AG09309 (cell line): ENCODE measurements at regions not wholly inside any gene's neighbourhood (a gene's known extent, or its start where the extent isn't known, plus 50 kb on each side); places are given as distances from the start of the nearest gene placed in this dataset.
"Not testable (repeated sequence)": the region's sequence is repeated elsewhere in the genome, so short reads cannot be mapped to it uniquely, and the experiment has no call there.

ENCODE experiments used
- DNase-seq: peaks from one replicate; pipeline ENCODE4 v3.0.0-alpha.2; 2010; ENCODE audit warnings: low read depth
- H3K4me3 ChIP-seq: 2 replicates; pipeline ENCODE4 v1.5.1; 2011; ENCODE audit warnings: mild to moderate bottlenecking, low read depth, low read length, moderate library complexity; ENCODE audit not compliant: control insufficient read depth
- CTCF ChIP-seq: IDR thresholded peaks from 2 replicates; pipeline ENCODE4 v1.5.1; 2011; ENCODE audit warnings: mild to moderate bottlenecking, low read depth, low read length, inconsistent platforms; ENCODE audit not compliant: insufficient read depth, control insufficient read depth; ENCODE audit errors: missing control alignments

GRCh38 chr3:61407397-61407796 lies 154.0 kb upstream of the PTPRG start:
- no peak for TF ChIP-seq CTCF
- no peak for DNase-seq
- no peak overlapping the region for H3K4me3 ChIP-seq

GRCh38 chr3:61409638-61410037 lies 151.7 kb upstream of the PTPRG start:
- no peak for DNase-seq
- H3K4me3 ChIP-seq = no peak overlapping the region
- TF ChIP-seq CTCF = no peak

GRCh38 chr3:61410358-61410757 lies 151.0 kb upstream of the PTPRG start:
- DNase-seq, H3K4me3 ChIP-seq: not testable (repeated sequence)

GRCh38 chr3:61411009-61411662 lies 150.2 kb upstream of the PTPRG start:
- DNase-seq = no peak
- TF ChIP-seq CTCF = no peak

GRCh38 chr3:61414456-61414855 lies 146.9 kb upstream of the PTPRG start:
- H3K4me3 ChIP-seq = no peak overlapping the region
- TF ChIP-seq CTCF = no peak
- no peak for DNase-seq

More at GRCh38 chr3:61411009-61411662, 150.2 kb upstream of the PTPRG start:
- H3K4me3 ChIP-seq = no peak overlapping the region

- DNase-seq = no peak
- H3K4me3 ChIP-seq = no peak overlapping the region
- no peak for TF ChIP-seq CTCF
These were observed 146.2 kb upstream of the PTPRG start for GRCh38 chr3:61415201-61415600.

GRCh38 chr3:61416618-61417017 lies 144.8 kb upstream of the PTPRG start:
- TF ChIP-seq CTCF = no peak
- no peak for DNase-seq
- no peak overlapping the region for H3K4me3 ChIP-seq
